Astrocyte (in vitro differentiated cells and primary cell): ENCODE measurements at regions not wholly inside any gene's neighbourhood (a gene's known extent, or its start where the extent isn't known, plus 50 kb on each side); places are given as distances from the start of the nearest gene placed in this dataset.

Experiments used
- CTCF ChIP-seq: IDR thresholded peaks from 2 replicates; pipeline ENCODE4 v1.5.1; 2011; ENCODE audit warnings: low read depth, mild to moderate bottlenecking, inconsistent platforms, low read length, moderate library complexity; ENCODE audit not compliant: insufficient read depth
- EZH2 ChIP-seq: IDR thresholded peaks from 2 replicates; pipeline ENCODE4 v1.6.1; 2012; ENCODE audit warnings: mild to moderate bottlenecking, low read length, inconsistent platforms; ENCODE audit not compliant: insufficient read depth

GRCh38 chr1:115215703-115216521 is 122.1 kb downstream of the NGF start:
- no peak for TF ChIP-seq CTCF
- no peak for TF ChIP-seq EZH2
